DOHH2 (cell line): ENCODE measurements at regions not wholly inside any gene's neighbourhood (a gene's known extent, or its start where the extent isn't known, plus 50 kb on each side); places are given as distances from the start of the nearest gene placed in this dataset.

ENCODE experiments used
- EZH2phosphoT487 ChIP-seq: fragments of 200-600 bp; sonication (generic); IDR thresholded peaks from 2 replicates; pipeline ENCODE4 v1.6.1; 2017; ENCODE audit warnings: borderline replicate concordance, mild to moderate bottlenecking, antibody characterized with exemption, low read length, moderate library complexity, mixed read lengths
- TF ChIP-seq, protein P1 (sequence below): fragments of 200-600 bp; sonication (generic); IDR thresholded peaks from one replicate; pipeline ENCODE4 v1.5.1; 2014; ENCODE audit warnings: antibody characterized with exemption, mild to moderate bottlenecking, low read depth, low read length; ENCODE audit not compliant: poor library complexity, severe bottlenecking

DNA sequence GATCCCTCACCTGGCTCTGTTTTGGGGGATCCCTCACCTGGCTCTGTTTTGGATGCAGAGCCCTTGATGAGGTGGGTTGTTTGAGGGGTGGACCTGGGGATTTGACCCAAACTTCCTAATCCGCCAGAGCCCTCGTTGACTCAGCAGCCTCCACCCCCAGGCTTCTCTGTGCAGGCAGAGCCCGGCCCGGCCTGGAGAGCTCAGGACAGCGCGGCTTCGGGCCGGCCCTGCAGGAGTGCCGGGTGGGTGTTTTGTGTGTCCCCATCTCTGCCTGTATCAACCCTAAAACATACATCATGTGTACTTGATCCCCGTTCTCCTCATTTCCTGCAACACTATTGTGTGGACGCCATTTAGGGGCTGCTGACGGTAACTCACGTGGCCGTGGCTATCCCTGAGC, 124.2 kb downstream of the SIK1 start:
- TF ChIP-seq, protein P1, sequence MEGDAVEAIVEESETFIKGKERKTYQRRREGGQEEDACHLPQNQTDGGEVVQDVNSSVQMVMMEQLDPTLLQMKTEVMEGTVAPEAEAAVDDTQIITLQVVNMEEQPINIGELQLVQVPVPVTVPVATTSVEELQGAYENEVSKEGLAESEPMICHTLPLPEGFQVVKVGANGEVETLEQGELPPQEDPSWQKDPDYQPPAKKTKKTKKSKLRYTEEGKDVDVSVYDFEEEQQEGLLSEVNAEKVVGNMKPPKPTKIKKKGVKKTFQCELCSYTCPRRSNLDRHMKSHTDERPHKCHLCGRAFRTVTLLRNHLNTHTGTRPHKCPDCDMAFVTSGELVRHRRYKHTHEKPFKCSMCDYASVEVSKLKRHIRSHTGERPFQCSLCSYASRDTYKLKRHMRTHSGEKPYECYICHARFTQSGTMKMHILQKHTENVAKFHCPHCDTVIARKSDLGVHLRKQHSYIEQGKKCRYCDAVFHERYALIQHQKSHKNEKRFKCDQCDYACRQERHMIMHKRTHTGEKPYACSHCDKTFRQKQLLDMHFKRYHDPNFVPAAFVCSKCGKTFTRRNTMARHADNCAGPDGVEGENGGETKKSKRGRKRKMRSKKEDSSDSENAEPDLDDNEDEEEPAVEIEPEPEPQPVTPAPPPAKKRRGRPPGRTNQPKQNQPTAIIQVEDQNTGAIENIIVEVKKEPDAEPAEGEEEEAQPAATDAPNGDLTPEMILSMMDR: no peak
- no peak for TF ChIP-seq EZH2phosphoT487
